ENCODE measurements at regions not wholly inside any gene's neighbourhood (a gene's known extent, or its start where the extent isn't known, plus 50 kb on each side); places are given as distances from the start of the nearest gene placed in this dataset.

DNA sequence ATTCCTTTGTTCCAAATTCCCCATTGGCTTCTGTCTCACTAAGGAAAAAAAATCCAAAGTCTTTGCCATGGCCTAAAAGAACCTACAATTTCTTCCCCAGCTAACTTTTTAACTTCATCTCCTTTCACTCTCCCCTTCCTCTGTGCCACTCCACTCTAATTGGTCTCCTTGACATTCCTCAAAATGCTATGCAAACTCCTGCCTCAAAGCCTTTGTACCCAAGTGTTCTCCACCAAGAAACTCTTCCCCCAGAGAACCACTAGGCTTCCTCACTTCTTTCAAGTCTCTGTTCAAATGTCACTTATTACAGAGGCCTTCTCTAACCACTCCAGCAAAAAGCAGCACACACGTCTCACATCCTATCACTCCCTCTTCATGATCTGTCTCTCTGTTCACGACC is 91.6 kb upstream of the NR4A3 start:
- no peak for DNase-seq

DNA sequence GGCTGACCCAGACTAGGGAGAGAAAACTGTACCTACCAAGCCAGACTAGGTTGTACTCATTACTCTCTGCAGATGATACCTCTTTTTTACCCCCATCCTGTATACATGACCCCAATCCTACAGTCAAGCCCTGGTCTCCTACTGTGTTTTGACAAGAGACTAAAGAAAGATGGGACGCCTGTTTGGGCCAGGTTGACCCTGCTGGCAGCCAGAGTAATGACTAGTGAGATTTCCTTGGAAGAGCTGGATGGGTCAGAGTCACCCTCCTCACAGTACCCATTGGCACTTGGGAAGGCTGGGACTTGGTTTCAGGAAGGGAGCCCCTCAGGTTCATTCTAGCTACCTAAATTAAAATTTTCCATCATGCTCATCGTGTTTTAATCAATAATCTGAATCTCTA is 89.7 kb upstream of the NR4A3 start:
- no peak for DNase-seq

DNA sequence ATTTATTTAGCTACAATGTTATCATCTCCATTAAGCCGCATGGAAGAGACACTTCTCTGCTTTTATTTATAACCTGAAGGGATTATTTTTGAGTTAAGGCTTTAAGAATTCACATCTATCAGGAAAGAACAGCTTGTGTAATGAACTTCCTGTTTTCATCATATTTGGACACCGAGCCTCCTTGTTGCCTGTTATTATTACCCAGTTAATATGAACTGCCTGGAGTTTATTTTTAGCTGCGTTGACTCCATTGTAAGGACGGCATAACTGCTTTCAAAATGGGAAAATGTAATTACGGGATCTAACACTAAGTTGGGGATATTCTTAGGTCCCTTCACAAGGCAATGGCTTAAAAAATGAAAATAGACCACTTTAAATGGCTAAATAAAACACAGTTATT is 89.0 kb upstream of the NR4A3 start:
- DNase-seq: peak; percentile 55

DNA sequence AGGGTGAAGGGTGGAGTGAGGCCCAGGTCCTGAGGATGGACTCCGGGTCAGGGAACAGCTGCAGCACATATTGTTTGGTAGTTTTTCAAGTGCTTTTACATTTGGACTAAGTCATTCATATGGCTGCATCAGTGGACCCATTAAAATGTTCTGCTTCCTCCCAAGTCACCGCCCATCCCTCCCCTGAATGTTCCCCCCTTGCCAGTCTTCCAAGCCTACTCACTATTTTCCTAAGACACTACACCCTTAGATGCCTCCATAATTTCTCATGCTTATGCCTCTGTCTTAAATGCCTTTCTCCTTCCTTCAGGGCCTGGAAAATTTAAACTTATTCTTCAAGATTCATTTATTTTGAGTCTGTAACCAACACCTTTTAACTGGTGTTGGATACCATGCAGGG is 86.6 kb upstream of the NR4A3 start:
- no peak for DNase-seq

DNA sequence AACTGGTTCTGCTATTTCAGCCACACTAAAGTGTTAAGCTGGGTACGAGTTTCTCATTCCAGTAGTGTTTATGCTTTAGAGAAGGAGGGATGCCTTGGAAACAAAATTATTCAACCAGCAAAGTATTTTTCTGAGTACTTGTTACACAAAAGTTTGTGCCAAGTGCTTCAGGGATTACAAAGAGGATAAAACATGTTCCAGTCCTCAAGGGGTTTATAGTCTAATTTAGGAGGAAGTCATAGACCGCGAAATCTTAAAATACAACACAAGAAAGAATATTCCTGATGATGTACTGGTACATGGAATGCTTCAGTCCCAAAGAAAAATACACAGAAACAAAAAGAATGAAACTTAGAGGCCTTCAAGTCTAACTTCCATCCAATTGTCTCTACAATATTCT is 85.4 kb upstream of the NR4A3 start:
- DNase-seq: no peak

DNA sequence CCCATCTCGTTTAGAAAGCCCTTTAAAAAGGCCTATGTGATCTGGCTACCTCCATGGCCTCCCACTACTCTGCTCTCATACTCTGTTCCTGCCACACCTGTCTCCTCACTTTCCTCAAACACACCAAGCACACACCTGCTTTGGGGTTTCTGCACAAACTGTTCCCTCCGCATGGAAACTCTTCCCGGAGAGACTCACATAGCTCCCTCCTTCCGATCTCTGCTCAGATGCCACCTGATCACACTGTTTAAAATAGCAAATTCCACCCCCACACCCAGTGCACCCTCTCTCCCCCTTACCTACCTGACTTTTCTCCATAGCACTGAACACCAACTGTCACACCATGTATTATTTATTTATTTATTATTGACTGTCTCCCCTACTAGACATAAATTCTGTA is 84.0 kb upstream of the NR4A3 start:
- DNase-seq: no peak

DNA sequence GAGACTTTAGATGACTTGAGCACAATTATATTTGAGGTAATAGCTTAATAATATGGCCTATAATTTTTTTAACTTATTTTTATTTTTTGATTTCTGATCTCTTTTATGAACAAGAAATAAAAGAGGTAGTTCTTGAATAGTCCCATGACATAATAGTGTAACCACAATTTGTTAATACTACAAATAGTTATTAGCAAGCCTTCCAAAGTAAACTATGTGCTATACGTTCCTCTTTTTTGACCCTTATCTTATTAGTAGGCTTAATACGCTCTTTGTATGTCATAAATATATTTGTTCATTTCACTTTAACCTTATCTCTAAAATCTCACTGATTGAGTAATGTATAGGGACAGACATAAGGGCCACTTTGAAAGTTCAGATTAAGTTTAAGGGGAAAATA is 78.7 kb upstream of the NR4A3 start:
- DNase-seq: no peak

DNA sequence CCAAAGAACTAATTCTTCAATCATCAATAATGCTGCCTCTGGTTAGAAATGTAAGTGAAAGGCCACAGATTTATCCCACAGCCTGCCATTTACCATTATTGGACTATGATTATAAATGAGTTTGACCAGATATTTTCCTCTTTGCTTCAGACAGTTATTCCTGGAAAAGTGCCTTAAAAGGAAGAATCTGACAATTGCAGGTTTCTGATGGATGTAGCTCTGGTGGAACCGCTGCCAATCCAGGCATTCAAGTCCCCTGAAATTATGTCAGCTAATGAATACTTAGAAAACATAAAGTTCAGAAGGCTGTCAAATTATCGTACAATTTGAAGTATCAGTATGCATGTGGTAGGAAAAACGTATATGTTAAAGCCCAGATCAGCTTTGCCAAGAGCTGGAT is 78.2 kb upstream of the NR4A3 start:
- no peak for DNase-seq

DNA sequence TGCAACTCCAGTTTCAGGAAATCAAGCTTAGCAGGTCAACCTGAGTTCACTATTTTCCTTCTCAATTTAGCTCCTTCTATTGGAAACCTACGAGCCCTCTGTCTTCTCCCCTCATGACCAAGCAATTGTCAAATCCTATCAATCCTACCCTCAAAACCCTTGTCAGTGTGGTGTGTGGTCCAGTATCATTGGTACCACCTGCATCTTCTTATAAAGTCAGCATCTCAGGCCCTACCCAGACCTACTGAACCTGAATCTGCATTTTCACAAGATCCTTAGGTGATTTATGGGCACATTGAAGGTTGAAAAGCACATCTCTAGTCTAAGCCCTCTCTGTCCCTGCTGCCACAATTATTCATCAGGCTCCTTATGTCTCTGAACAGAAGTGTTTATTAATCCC is 77.6 kb upstream of the NR4A3 start:
- no peak for DNase-seq

DNA sequence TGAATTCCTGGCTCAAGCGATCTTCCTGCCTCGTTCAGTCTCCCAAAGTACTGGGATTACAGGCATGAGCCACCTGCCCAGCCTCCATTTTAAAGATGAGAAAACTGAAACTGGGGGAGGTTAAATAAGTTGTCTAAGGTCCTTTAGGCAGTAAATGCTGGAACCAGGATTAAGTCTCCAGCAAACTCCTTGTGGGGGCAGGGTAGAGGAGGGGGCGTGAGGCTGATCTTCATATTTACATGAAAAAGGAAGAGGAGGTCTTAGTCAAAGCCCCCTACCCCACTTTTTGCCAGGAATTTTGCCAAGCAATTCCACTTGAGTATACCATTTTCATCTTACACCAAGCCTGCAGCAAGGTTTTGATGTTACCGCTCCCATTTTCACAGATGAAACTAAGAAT is 76.6 kb upstream of the NR4A3 start:
- DNase-seq: no peak

DNA sequence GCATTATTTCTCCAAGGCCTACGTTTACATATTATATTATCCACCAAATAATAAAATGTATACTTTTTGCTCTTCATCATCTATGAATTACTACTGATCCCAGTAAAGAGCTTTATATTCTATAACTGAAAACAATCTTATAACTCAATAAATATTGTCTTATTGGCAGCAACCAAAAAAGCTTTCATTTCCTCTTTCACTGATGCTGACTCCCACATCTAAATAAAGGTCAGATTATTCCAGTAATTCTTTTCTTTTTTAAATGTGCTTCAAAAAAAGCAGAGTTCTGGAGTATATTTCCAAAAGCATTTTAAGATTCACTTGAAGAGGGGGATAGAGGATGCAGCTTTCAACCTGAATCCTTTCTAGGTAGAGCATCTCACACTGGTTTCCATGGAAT is 75.3 kb upstream of the NR4A3 start:
- no peak for DNase-seq

DNA sequence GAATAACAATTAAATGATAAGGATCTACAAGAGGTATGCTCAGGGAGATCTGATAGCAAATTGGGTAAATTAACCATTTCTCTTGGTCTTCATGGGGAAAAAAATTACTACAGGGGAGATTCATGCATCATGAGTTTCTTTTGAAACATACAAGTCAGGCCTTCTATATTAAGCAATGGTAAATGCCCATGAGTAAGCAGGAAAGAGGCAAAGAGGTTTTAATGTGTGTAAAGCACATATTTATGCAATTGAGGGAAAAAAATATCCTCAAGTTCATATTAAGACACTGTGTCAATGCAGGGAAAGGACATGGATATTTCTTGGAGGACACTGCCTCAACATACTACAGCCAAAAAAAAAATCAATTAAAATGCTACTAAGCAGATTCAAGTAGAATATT is 73.4 kb upstream of the NR4A3 start:
- peak; percentile 58 for DNase-seq

DNA sequence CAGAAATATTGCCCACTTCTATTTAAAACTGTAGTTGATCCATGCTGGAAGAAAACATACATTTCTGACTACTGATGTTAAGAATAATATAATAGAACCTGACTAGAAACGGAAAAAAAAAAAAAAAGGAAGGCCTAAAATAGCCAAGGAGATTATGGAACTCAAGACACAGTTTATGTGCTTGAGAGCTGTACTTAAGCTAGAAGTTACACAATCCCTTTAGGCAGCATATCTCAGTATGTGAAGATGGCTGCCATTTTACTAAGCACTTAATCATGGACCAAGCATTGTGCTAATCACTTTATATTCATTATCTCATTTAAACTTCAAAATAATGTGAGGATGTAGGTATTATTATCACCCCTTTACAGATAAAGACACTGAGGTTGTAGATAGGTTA is 73.0 kb upstream of the NR4A3 start:
- DNase-seq: peak; percentile 20

DNA sequence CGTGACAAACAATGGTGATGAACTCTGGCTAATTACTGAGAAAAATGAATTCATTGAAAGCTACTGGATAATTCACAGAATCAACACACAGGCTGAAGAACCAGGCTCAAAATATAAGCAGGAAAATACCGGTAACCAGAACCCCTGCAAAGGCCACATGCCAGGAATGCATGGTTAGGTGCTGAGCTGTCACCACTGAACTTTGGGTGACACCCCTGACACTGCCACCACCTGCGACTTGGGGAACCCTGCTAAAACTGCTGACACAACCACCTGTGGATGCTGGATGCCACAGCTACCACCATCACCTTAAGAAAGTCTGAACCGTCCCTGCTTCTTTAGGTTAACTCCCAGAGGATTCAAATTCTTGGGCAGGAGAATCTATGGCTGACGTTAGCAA is 72.0 kb upstream of the NR4A3 start:
- no peak for DNase-seq

DNA sequence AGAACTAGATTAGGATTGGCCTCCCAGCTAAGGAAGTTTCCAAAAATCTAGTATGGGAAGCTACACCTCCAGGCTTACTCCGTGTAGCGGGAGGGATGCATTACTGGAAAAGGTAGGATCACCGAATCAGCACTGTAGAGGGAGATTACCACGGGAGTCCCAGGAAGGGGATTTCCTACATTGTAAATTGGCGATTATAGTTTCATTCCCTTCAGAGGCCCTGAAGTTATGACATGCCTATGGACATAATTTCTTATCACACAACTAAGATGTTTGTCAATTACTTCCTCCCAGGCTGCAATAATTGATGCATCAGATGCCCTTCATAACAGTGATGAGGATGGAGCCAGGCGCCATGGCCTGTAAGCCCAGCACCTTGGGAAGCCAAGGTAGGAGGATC is 71.2 kb upstream of the NR4A3 start:
- no peak for DNase-seq

DNA sequence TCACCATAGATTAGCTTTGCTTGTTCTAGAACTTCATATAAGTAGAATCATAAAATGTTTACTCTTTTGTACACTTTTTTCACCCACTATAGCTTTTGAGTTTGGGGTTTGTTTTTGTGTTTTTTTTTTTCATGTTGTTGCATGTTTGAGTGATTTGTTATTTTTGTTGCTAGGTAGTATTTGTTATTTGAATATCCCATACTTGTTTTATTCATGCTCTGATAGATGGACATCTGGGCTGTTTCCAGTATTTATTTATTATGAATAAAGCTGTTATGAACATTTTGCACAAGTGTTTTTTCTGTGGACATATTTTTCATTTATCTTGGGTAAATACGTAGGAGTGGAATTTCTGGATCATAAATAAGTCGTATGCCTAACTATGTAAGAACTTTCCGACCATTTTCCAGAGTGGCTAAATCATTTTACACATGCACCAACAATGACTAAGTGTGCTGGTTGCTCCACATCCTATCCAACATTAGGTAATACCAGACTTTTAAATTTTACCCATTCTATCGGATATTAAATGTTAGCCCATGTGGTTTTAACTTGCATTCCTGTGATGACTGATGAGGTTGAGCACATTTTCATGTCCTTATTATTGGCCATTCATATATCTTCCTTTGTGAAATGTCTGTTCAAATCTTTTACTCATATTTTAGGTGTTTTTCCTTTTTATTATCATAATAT is 69.1 kb upstream of the NR4A3 start:
- DNase-seq: peak; percentile 94

DNA sequence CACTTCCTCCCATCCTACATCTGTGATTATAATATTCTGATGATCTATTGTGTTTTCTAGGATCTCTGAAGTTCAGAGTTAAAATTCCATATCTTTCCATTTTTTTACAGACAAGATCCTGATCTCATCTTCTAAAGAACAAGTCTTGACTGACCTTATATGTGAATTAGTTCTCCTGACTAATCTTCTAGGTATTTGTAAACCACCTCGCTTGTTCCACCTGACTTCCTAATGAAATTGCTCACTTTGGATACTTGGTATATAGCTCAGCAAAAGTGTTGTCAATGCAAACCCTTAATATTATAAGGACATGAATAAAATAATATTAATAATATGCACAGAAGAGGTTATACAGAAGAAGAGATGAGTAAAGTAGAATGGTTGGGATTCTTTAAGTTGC is 68.2 kb upstream of the NR4A3 start:
- DNase-seq: no peak

DNA sequence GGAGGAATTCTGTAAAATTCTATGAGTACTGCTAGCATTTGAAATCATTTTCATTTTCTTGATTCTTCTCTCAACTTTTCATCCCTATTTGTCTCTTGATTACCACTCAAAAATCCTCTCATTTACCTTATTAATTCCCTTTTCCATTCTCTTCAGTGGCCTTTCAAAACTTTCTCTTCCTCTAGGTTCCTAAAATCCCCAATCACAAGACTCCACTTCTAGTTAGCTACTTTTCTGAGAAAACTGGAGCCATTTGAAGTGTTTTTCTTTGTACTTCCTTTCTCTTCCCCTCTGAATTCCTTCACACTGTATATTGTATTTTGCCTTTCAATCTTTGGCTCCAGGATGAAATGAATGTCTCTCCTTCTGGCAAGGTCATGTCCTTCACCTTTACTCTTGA is 61.3 kb upstream of the NR4A3 start:
- DNase-seq: no peak

DNA sequence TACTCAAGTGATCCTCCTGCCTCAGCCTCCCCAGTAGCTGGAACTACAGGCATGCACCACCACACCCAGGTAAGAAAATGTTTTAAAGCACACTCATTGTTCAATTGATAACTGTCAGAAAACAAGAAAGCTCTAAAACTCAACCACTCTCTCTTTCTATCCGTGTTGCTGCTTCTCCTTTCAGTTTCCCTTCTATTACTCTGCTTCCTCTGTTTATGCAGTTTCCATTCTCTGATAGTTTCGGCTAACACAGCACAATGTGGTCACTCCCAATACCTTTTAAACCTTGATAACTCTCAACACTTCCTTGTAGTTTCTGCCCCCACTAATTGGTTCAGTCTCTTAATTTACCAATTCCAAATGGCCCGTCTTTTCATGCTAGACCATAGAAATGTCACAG is 59.2 kb upstream of the NR4A3 start:
- DNase-seq: no peak
